NOMO-1 treated with DMSO at 0.1 percent for 48 hours (cell line): ENCODE measurements at regions not wholly inside any gene's neighbourhood (a gene's known extent, or its start where the extent isn't known, plus 50 kb on each side); places are given as distances from the start of the nearest gene placed in this dataset.

Experiments
- DNase-seq: peaks from one replicate; lab custom pipeline; 2025; ENCODE audit not compliant: unreplicated experiment; lab: John Stamatoyannopoulos, UW

- no peak for DNase-seq
These were observed 56.4 kb downstream of the CD24 start for GRCh38 chr6:106918115-106918514.

GRCh38 chr6:106916891-106917290 lies 57.6 kb downstream of the CD24 start:
- no peak for DNase-seq

- DNase-seq: no peak
These were observed 60.8 kb downstream of the CD24 start for GRCh38 chr6:106913676-106914280.

- no peak for DNase-seq
These were observed 61.4 kb downstream of the CD24 start for GRCh38 chr6:106913111-106913510.

GRCh38 chr6:106912091-106912490 lies 62.4 kb downstream of the CD24 start:
- no peak for DNase-seq

- DNase-seq: peak; percentile 29
These were observed 63.3 kb downstream of the CD24 start for GRCh38 chr6:106910999-106911949.

GRCh38 chr6:106908386-106908840 lies 66.1 kb downstream of the CD24 start:
- no peak for DNase-seq

- DNase-seq: no peak
These were observed 66.8 kb downstream of the CD24 start for GRCh38 chr6:106907754-106908153.

- DNase-seq: no peak
These were observed 68.3 kb downstream of the CD24 start for GRCh38 chr6:106906232-106906631.

- DNase-seq: no peak
These were observed 71.2 kb downstream of the CD24 start for GRCh38 chr6:106903299-106903698.

GRCh38 chr6:106901062-106901461 lies 73.5 kb downstream of the CD24 start:
- no peak for DNase-seq

- DNase-seq: no peak
These were observed 74.8 kb downstream of the CD24 start for GRCh38 chr6:106899697-106900096.

GRCh38 chr6:106897580-106897979 lies 76.9 kb downstream of the CD24 start:
- no peak for DNase-seq

GRCh38 chr6:106895703-106896040 lies 78.9 kb downstream of the CD24 start:
- DNase-seq: no peak

GRCh38 chr6:106894978-106895702 lies 79.4 kb downstream of the CD24 start:
- no peak for DNase-seq

- DNase-seq: no peak
These were observed 82.3 kb downstream of the CD24 start for GRCh38 chr6:106892186-106892585.

- DNase-seq: no peak
These were observed 84.1 kb downstream of the CD24 start for GRCh38 chr6:106890447-106890846.

- DNase-seq: no peak
These were observed 84.8 kb downstream of the CD24 start for GRCh38 chr6:106889692-106890091.

- DNase-seq: no peak
These were observed 87.4 kb downstream of the CD24 start for GRCh38 chr6:106886922-106887797.

GRCh38 chr6:106886081-106886843 lies 88.3 kb downstream of the CD24 start:
- no peak for DNase-seq
